Upper lobe of right lung (tissue), 1 donor: ENCODE measurements at regions not wholly inside any gene's neighbourhood (a gene's known extent, or its start where the extent isn't known, plus 50 kb on each side); places are given as distances from the start of the nearest gene placed in this dataset.

Experiments used
- ATAC-seq: fragments of 200-7000 bp; cut with Tn5 transposase; one replicate; pipeline ENCODE4 v1.9.1; 2020; ENCODE audit warnings: mild to moderate bottlenecking, moderate library complexity
- DNase-seq: peaks from one replicate; pipeline ENCODE4 v3.0.0-alpha.2; 2020
- H3K27ac ChIP-seq: fragments of 200-600 bp; one replicate; pipeline ENCODE4 v1.8.0; 2022
- H3K27me3 ChIP-seq: fragments of 200-600 bp; one replicate; pipeline ENCODE4 v1.8.0; 2022; ENCODE audit warnings: mild to moderate bottlenecking
- H3K36me3 ChIP-seq: fragments of 200-600 bp; one replicate; pipeline ENCODE4 v1.8.0; 2022
- H3K4me1 ChIP-seq: fragments of 200-600 bp; one replicate; pipeline ENCODE4 v1.8.0; 2022
- H3K4me3 ChIP-seq: fragments of 200-600 bp; one replicate; pipeline ENCODE4 v1.8.0; 2022; ENCODE audit warnings: mild to moderate bottlenecking
- H3K9me3 ChIP-seq: fragments of 200-600 bp; one replicate; pipeline ENCODE4 v1.8.0; 2022
- intact Hi-C: fragments of 100-400 bp; cut with DNase I; formaldehyde crosslinking; loops from one replicate; pipeline ENCODE4 v1.11.0; 2022
- TF ChIP-seq, protein P1 (sequence below): fragments of 200-600 bp; IDR thresholded peaks from one replicate; pipeline ENCODE4 v1.8.0; 2022; ENCODE audit warnings: antibody characterized with exemption
- donor health status: DM: no; HTN: yes; CAD: no; lungs with severe emphysema.

DNA sequence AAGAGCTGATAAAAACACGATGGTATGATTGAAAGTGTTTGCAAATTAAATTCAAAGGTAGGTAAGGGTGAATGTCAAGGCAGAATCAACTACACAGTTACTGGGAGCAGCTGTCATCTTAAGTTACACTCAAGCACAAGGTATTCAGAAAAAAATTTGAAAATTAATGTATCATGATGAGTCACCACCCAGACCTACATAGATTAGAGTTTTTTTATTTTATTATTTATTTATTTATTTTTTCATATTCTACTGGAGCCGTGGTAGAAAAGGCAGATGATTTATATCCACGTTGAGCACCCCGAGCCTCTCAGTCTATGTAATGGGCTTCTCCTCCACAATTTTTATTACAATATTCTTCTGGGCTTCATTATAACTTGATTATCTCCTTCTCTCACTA lies 728.9 kb upstream of the ARGLU1 start:
- Histone ChIP-seq H3K4me1 (no peaks in the 10 kb centered on the region), H3K27ac (no peak overlapping the region), H3K27me3 (no peaks in the 10 kb centered on the region), H3K36me3 (no peaks in the 10 kb centered on the region), H3K4me3 (no peak overlapping the region), H3K9me3 (no peaks in the 10 kb centered on the region)
- DNase-seq (no peak), ATAC-seq (no peak)
- intact Hi-C loops = no loop called here
- TF ChIP-seq, protein P1, sequence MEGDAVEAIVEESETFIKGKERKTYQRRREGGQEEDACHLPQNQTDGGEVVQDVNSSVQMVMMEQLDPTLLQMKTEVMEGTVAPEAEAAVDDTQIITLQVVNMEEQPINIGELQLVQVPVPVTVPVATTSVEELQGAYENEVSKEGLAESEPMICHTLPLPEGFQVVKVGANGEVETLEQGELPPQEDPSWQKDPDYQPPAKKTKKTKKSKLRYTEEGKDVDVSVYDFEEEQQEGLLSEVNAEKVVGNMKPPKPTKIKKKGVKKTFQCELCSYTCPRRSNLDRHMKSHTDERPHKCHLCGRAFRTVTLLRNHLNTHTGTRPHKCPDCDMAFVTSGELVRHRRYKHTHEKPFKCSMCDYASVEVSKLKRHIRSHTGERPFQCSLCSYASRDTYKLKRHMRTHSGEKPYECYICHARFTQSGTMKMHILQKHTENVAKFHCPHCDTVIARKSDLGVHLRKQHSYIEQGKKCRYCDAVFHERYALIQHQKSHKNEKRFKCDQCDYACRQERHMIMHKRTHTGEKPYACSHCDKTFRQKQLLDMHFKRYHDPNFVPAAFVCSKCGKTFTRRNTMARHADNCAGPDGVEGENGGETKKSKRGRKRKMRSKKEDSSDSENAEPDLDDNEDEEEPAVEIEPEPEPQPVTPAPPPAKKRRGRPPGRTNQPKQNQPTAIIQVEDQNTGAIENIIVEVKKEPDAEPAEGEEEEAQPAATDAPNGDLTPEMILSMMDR = no peak

DNA sequence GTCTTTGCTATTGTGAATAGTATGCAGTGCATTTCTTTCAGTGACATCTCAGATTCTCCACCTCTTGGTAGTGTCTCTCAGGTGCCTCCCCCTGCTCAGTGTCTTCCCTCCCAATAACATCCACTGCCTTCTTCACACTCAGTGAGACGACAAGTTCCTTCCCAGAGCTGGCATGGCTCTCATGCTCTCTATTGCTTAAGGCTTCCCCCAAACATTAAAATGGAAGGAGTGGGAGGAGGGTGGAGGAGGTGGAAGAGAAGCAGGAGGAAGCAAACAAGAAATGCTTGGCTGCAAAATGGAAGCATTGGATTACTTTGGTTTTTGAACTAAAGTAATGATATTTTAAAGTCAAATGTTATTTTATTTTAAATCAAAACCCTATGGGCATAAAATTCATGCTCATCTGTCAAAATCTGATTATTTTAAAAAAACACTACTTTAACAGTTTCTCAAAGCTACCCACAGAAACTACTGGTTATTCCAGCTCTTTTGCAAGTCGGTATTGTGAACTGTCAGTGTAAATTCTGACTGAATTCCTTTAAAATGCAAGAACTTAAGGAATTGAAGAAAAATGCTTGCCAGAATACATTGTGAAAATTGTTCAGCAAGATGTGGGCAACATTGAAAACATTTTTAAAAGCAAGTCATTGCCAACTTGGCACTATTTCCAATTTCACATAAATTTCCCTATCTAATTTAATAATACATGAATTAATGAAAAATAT lies 727.6 kb upstream of the ARGLU1 start:
- no peaks in the 10 kb centered on the region for H3K4me1 ChIP-seq
- no peaks in the 10 kb centered on the region for H3K27me3 ChIP-seq
- DNase-seq = no peak
- TF ChIP-seq, protein P1 = no peak
- no peak overlapping the region for H3K27ac ChIP-seq
- no peak overlapping the region for H3K4me3 ChIP-seq
- no peaks in the 10 kb centered on the region for H3K36me3 ChIP-seq
- no peak for ATAC-seq
- intact Hi-C loops = no loop called here
- H3K9me3 ChIP-seq = no peaks in the 10 kb centered on the region

DNA sequence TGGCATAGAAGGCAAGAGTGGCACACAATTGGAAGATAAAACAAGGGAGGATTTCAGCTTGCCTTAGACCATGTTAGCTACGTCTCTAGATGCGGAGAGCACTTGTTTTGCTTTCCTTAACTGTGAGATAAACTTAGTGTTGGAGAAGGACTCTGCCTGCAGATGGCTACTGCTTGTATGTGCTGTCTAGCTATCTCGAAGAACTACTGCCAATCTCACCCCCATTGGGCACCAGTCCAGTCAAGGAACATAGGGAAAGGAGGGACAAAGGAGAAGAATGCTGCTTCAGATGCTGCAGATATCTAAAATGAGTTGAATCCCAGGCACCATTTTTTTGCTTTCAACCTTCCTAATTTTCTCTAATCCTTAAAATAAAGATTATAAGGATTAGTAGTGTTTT lies 726.0 kb upstream of the ARGLU1 start:
- no peak for DNase-seq

DNA sequence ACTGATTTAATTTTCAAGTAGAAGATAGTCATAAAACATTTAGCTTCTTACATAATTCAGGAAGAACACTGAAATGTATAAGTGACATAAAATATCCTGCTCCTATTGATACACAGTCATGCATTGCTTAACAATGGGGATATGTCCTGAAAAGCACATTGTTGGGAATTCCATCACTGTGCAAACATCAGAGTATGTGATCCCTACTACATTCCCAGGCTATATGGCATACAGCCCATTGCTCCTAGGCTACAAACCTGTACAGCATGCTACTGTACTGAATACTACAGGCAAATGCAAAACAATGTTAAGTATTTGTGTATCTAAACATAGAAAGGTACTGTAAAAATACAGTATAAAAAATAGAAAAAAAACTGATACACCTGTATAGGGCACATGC lies 723.9 kb upstream of the ARGLU1 start:
- TF ChIP-seq, protein P1 = no peak

More for the DNA sequence above, 726.0 kb upstream of the ARGLU1 start:
- Histone ChIP-seq H3K36me3 (no peaks in the 10 kb centered on the region), H3K27me3 (no peaks in the 10 kb centered on the region), H3K9me3 (no peaks in the 10 kb centered on the region), H3K27ac (no peak overlapping the region), H3K4me3 (no peak overlapping the region), H3K4me1 (no peaks in the 10 kb centered on the region)
- TF ChIP-seq, protein P1 = no peak
- intact Hi-C loops = no loop called here
- ATAC-seq = no peak

DNA sequence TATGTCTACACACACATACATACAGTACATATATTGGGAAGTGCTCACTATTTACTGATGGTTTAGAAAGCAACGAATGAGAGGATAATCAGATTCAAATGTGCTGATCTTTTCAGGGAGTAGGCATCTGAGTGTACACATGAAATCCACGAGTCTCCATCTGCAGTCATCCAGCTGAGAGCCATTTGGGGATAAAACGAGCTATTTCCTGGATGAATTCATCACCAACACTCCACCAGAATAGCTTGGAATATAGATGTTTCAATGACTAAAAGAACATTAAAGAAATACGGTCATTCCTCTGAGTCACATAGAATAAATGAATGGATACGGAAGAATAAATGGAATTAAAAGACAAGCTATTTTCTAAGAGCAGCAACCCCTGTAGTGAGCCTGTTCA lies 721.6 kb upstream of the ARGLU1 start:
- H3K9me3 ChIP-seq = no peaks in the 10 kb centered on the region
- no peaks in the 10 kb centered on the region for H3K4me1 ChIP-seq
- TF ChIP-seq, protein P1 = no peak
- H3K27ac ChIP-seq = no peak overlapping the region
- no peak for DNase-seq
- no peak overlapping the region for H3K4me3 ChIP-seq
- no peak for ATAC-seq
- H3K36me3 ChIP-seq = no peaks in the 10 kb centered on the region
- no peaks in the 10 kb centered on the region for H3K27me3 ChIP-seq
- intact Hi-C loops = no loop called here

More for the DNA sequence above, 723.9 kb upstream of the ARGLU1 start:
- ATAC-seq (no peak), DNase-seq (no peak)
- Histone ChIP-seq H3K4me3 (no peak overlapping the region), H3K36me3 (no peaks in the 10 kb centered on the region), H3K27me3 (no peaks in the 10 kb centered on the region), H3K27ac (no peak overlapping the region), H3K9me3 (no peaks in the 10 kb centered on the region), H3K4me1 (no peaks in the 10 kb centered on the region)
- intact Hi-C loops = no loop called here

DNA sequence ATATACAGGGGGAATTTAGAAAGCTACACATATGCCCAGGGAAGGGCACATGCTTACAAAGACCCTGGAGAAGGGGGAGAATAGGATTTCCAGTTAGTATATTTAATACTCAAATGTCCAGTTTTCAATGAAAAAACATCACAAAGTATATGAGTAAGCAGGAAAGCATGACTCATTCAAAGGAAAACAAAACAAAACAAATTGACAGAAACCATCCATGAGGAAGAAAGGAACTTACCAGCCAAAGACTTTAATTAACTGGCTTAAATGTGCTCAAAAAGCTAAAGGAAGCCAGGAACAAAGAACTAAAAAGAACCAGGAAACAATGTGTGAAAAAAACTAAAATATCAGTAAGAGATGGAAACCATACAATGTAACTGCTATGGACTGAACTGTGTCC lies 716.2 kb upstream of the ARGLU1 start:
- H3K4me3 ChIP-seq = no peak overlapping the region
- TF ChIP-seq, protein P1 = no peak
- no peak overlapping the region for H3K27ac ChIP-seq
- H3K36me3 ChIP-seq = no peaks in the 10 kb centered on the region
- ATAC-seq (no peak), DNase-seq (no peak)
- intact Hi-C loops = no loop called here
- H3K4me1 ChIP-seq = no peaks in the 10 kb centered on the region
- no peaks in the 10 kb centered on the region for H3K27me3 ChIP-seq
- H3K9me3 ChIP-seq = no peaks in the 10 kb centered on the region
